Common myeloid progenitor, CD34-positive (primary cell): ENCODE measurements at regions not wholly inside any gene's neighbourhood (a gene's known extent, or its start where the extent isn't known, plus 50 kb on each side); places are given as distances from the start of the nearest gene placed in this dataset.

Experiments used
- CTCF ChIA-PET: fragments of 350-600 bp; sonication (Branson Sonifier 250); formaldehyde crosslinking; loops from one replicate; lab custom pipeline; 2021; ENCODE audit warnings: antibody characterized with exemption; lab: Charles Lee
- POLR2A ChIA-PET: fragments of 350-600 bp; sonication (Branson Sonifier 250); formaldehyde crosslinking; loops from one replicate; lab custom pipeline; 2021; ENCODE audit warnings: antibody characterized with exemption; lab: Charles Lee
- DNase-seq, 3 donors: peaks; one replicate each; pipeline versions ENCODE4 v3.0.0 to v3.0.0-alpha.2; 2013
- H3K27ac ChIP-seq, 2 experiments: 1 replicate in 1 of 2; 2 replicates in 1 of 2; pipeline ENCODE4 v1.7.0; 2013; ENCODE audit warnings: inconsistent platforms in 2 of 2, low read length in 2 of 2, mild to moderate bottlenecking in 2 of 2, low read depth in 1 of 2, moderate library complexity in 1 of 2; ENCODE audit not compliant: severe bottlenecking in 2 of 2, insufficient read depth in 1 of 2, poor library complexity in 1 of 2
- H3K27me3 ChIP-seq, 5 experiments: replicated peaks in 2 of 5; 1 replicate in 3 of 5; 2 replicates in 2 of 5; pipeline versions ENCODE4 v1.6.1 to v1.7.0; 2013; ENCODE audit warnings: low read length in 4 of 5, mild to moderate bottlenecking in 2 of 5, moderate library complexity in 2 of 5, inconsistent platforms in 1 of 5; ENCODE audit not compliant: insufficient read depth in 5 of 5, control insufficient read depth in 4 of 5
- H3K36me3 ChIP-seq, 4 experiments: 1 replicate in 2 of 4; 2 replicates in 2 of 4; pipeline versions ENCODE4 v1.6.1 to v1.7.0; 2013; ENCODE audit warnings: low read length in 3 of 4, control low read depth in 1 of 4, mild to moderate bottlenecking in 1 of 4; ENCODE audit not compliant: control insufficient read depth in 4 of 4, insufficient read depth in 4 of 4
- H3K4me1 ChIP-seq, 4 experiments: 1 replicate in 3 of 4; 2 replicates in 1 of 4; pipeline versions ENCODE4 v1.6.1 to v1.7.1; 2013; ENCODE audit warnings: low read length in 3 of 4, mild to moderate bottlenecking in 3 of 4, control low read depth in 1 of 4, inconsistent platforms in 1 of 4, moderate library complexity in 1 of 4; ENCODE audit not compliant: control insufficient read depth in 4 of 4, insufficient read depth in 4 of 4; ENCODE audit errors: control extremely low read depth in 1 of 4
- H3K4me3 ChIP-seq, 7 experiments: 1 replicate in 4 of 7; 2 replicates in 3 of 7; pipeline versions ENCODE4 v1.5.1 to v1.7.0; 2013; ENCODE audit warnings: mild to moderate bottlenecking in 7 of 7, low read length in 6 of 7, moderate library complexity in 6 of 7, inconsistent platforms in 2 of 7, low read depth in 2 of 7, control low read depth in 1 of 7; ENCODE audit not compliant: insufficient read depth in 4 of 7, control insufficient read depth in 1 of 7; ENCODE audit errors: extremely low read depth in 1 of 7
- H3K9me3 ChIP-seq, 5 experiments: 1 replicate in 4 of 5; 2 replicates in 1 of 5; pipeline versions ENCODE4 v1.6.1 to v1.7.1; 2013; ENCODE audit warnings: low read length in 4 of 5, mild to moderate bottlenecking in 2 of 5, inconsistent platforms in 1 of 5, low read depth in 1 of 5, moderate library complexity in 1 of 5; ENCODE audit not compliant: control insufficient read depth in 4 of 5, insufficient read depth in 2 of 5; ENCODE audit errors: control extremely low read depth in 1 of 5
- WGBS: methylation state at CpG from one replicate; pipeline ENCODE4 v1.1.5; 2013; ENCODE audit not compliant: insufficient coverage; 5-methylcytosine and 5-hydroxymethylcytosine counted together

GRCh38 chr6:164013480-164014208, 599.1 kb downstream of the QKI start:
- WGBS = 97% methylated on average over 5 of the region's 5 CpGs
- Histone ChIP-seq H3K36me3 (no peaks in the 10 kb centered on the region), H3K4me3 (no peak overlapping the region), H3K27me3 (peaks cover 0 to 2% (median 0%) of the 10 kb centered on the region in 5 experiments), H3K27ac (no peak overlapping the region), H3K9me3 (no peaks in the 10 kb centered on the region), H3K4me1 (no peaks in the 10 kb centered on the region)
- ChIA-PET POLR2A (no interaction called here), CTCF (no interaction called here)
- DNase-seq = no peak

GRCh38 chr6:164011321-164011720, 596.8 kb downstream of the QKI start:
- Histone ChIP-seq H3K36me3 (no peaks in the 10 kb centered on the region), H3K4me1 (no peaks in the 10 kb centered on the region), H3K9me3 (no peaks in the 10 kb centered on the region), H3K4me3 (no peak overlapping the region), H3K27me3 (no peaks in the 10 kb centered on the region), H3K27ac (no peak overlapping the region)
- ChIA-PET POLR2A (no interaction called here), CTCF (no interaction called here)
- no CpG with 5 or more reads among the region's 2 CpGs for WGBS
- no peak for DNase-seq

- Histone ChIP-seq H3K36me3 (no peaks in the 10 kb centered on the region), H3K4me3 (no peak overlapping the region), H3K4me1 (peaks cover 0 to under 1% (median 0%) of the 10 kb centered on the region in 4 experiments), H3K27me3 (no peaks in the 10 kb centered on the region), H3K9me3 (no peaks in the 10 kb centered on the region), H3K27ac (no peak overlapping the region)
- 93% methylated on average over 6 of the region's 6 CpGs for WGBS
- ChIA-PET POLR2A (no interaction called here), CTCF (no interaction called here)
- no peak for DNase-seq
These were observed 596.1 kb downstream of the QKI start for GRCh38 chr6:164010441-164011103.

GRCh38 chr6:164008902-164009301, 594.4 kb downstream of the QKI start:
- peaks cover 0 to 6% (median 2%) of the 10 kb centered on the region in 4 experiments for H3K4me1 ChIP-seq
- no peak for DNase-seq
- no peaks in the 10 kb centered on the region for H3K27me3 ChIP-seq
- POLR2A ChIA-PET = no interaction called here
- H3K9me3 ChIP-seq = no peaks in the 10 kb centered on the region
- no peak overlapping the region for H3K4me3 ChIP-seq
- whole genome bisulfite sequencing = 97% methylated on average over 3 of the region's 4 CpGs
- CTCF ChIA-PET = no interaction called here
- no peaks in the 10 kb centered on the region for H3K36me3 ChIP-seq
- no peak overlapping the region for H3K27ac ChIP-seq

- ChIA-PET CTCF (no interaction called here), POLR2A (no interaction called here)
- H3K4me3 ChIP-seq = no peak overlapping the region
These were observed 593.4 kb downstream of the QKI start for GRCh38 chr6:164007881-164008280.

GRCh38 chr6:164006459-164006858, 591.9 kb downstream of the QKI start:
- POLR2A ChIA-PET = no interaction called here
- DNase-seq = no peak
- no CpG with 5 or more reads among the region's 6 CpGs for WGBS
- Histone ChIP-seq H3K4me3 (no peak overlapping the region), H3K27me3 (no peaks in the 10 kb centered on the region), H3K27ac (no peak overlapping the region), H3K36me3 (no peaks in the 10 kb centered on the region), H3K4me1 (peaks cover 0 to 6% (median 2%) of the 10 kb centered on the region in 4 experiments), H3K9me3 (no peaks in the 10 kb centered on the region)
- CTCF ChIA-PET = no interaction called here

More at GRCh38 chr6:164007881-164008280, 593.4 kb downstream of the QKI start:
- Histone ChIP-seq H3K9me3 (no peaks in the 10 kb centered on the region), H3K27me3 (no peaks in the 10 kb centered on the region), H3K36me3 (no peaks in the 10 kb centered on the region), H3K4me1 (peaks cover 0 to 6% (median 2%) of the 10 kb centered on the region in 4 experiments), H3K27ac (no peak overlapping the region)
- WGBS = 81% methylated on average over 7 of the region's 7 CpGs
- DNase-seq = no peak

GRCh38 chr6:164005004-164005711, 590.6 kb downstream of the QKI start:
- ChIA-PET CTCF (no interaction called here), POLR2A (no interaction called here)
- Histone ChIP-seq H3K4me3 (no peak overlapping the region), H3K27ac (no peak overlapping the region), H3K36me3 (no peaks in the 10 kb centered on the region), H3K4me1 (peaks cover 0 to 7% (median 2%) of the 10 kb centered on the region in 4 experiments), H3K9me3 (no peaks in the 10 kb centered on the region), H3K27me3 (no peaks in the 10 kb centered on the region)
- 92% methylated on average over 2 of the region's 4 CpGs for WGBS
- no peak for DNase-seq
